IPS-15b (cell line): ENCODE measurements at regions not wholly inside any gene's neighbourhood (a gene's known extent, or its start where the extent isn't known, plus 50 kb on each side); places are given as distances from the start of the nearest gene placed in this dataset.
"Not testable (repeated sequence)": the region's sequence is repeated elsewhere in the genome, so short reads cannot be mapped to it uniquely, and the experiment has no call there.

Experiments
- H3K27me3 ChIP-seq: one replicate; pipeline ENCODE4 v1.6.1; 2013; ENCODE audit warnings: low read length; ENCODE audit not compliant: control insufficient read depth, insufficient read depth
- H3K36me3 ChIP-seq: one replicate; pipeline ENCODE4 v1.6.1; 2013; ENCODE audit warnings: low read length; ENCODE audit not compliant: control insufficient read depth, insufficient read depth
- H3K4me1 ChIP-seq: one replicate; pipeline ENCODE4 v1.6.1; 2013; ENCODE audit warnings: mild to moderate bottlenecking, low read length; ENCODE audit not compliant: control insufficient read depth, insufficient read depth
- H3K4me3 ChIP-seq: one replicate; pipeline ENCODE4 v1.5.1; 2013; ENCODE audit warnings: low read depth, low read length
- H3K9ac ChIP-seq: one replicate; pipeline ENCODE4 v1.6.1; 2013; ENCODE audit warnings: low read depth, mild to moderate bottlenecking, low read length
- H3K9me3 ChIP-seq: one replicate; pipeline ENCODE4 v1.6.1; 2013; ENCODE audit warnings: mild to moderate bottlenecking, low read length; ENCODE audit not compliant: control insufficient read depth, insufficient read depth

GRCh38 chr6:112909781-112910180, 562.7 kb downstream of the RFPL4B start:
- Histone ChIP-seq H3K4me1 (peaks cover 9% of the 10 kb centered on the region), H3K9me3 (no peaks in the 10 kb centered on the region), H3K36me3 (no peaks in the 10 kb centered on the region), H3K9ac (no peak overlapping the region), H3K27me3 (no peaks in the 10 kb centered on the region), H3K4me3 (no peak overlapping the region)

GRCh38 chr6:112910256-112910655, 563.1 kb downstream of the RFPL4B start:
- Histone ChIP-seq H3K36me3 (no peaks in the 10 kb centered on the region), H3K4me3 (no peak overlapping the region), H3K9ac (no peak overlapping the region), H3K9me3 (no peaks in the 10 kb centered on the region), H3K27me3 (no peaks in the 10 kb centered on the region), H3K4me1 (peaks cover 9% of the 10 kb centered on the region)

GRCh38 chr6:112911959-112912358, 564.8 kb downstream of the RFPL4B start:
- Histone ChIP-seq H3K36me3 (no peaks in the 10 kb centered on the region), H3K9me3 (no peaks in the 10 kb centered on the region), H3K27me3 (no peaks in the 10 kb centered on the region), H3K4me1 (peaks cover 9% of the 10 kb centered on the region), H3K4me3 (no peak overlapping the region), H3K9ac (no peak overlapping the region)

GRCh38 chr6:112912416-112913101, 565.4 kb downstream of the RFPL4B start:
- Histone ChIP-seq H3K4me1 (peaks cover 9% of the 10 kb centered on the region), H3K9me3 (no peaks in the 10 kb centered on the region), H3K9ac (no peak overlapping the region), H3K4me3 (no peak overlapping the region), H3K36me3 (no peaks in the 10 kb centered on the region), H3K27me3 (no peaks in the 10 kb centered on the region)

- not testable (repeated sequence) for H3K36me3 ChIP-seq, H3K27me3 ChIP-seq, H3K9me3 ChIP-seq, H3K9ac ChIP-seq, H3K4me3 ChIP-seq, H3K4me1 ChIP-seq
Measured at GRCh38 chr6:112919744-112920143, 572.6 kb downstream of the RFPL4B start.

- H3K36me3 ChIP-seq: no peaks in the 10 kb centered on the region
- no peaks in the 10 kb centered on the region for H3K27me3 ChIP-seq
- H3K4me3 ChIP-seq: no peak overlapping the region
- no peak overlapping the region for H3K9ac ChIP-seq
- H3K4me1 ChIP-seq: peaks cover 4% of the 10 kb centered on the region
- no peaks in the 10 kb centered on the region for H3K9me3 ChIP-seq
Measured at GRCh38 chr6:112920994-112921393, 573.9 kb downstream of the RFPL4B start.

DNA sequence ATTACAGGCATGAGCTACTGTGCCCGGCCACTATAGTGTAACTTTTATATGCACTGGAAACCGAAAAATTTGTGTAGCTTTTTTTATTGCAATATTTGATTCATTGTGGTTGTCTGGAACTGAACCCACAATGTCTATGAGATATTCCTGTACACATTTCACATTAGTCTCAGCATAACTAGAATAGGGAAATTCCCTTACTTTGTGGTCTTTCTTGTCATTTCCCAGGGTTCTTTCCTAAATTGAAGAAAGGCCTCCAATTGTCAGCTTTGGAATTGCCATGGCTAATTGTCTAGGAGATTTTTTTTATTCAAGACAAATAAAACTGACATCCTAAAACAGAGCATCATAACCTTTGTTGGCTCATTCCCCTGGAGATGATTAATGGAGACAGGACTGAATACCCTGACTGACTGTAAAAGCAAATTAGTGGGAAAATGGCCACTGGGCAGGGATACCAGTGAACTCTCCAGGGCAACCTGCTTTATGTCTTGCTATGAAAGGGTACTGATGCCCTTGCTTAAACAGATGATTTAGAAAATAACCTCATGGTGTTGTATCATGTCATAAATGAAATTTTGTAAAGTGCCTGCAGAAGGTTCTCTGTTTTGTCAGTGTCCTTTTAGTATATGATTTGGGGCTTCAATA, 576.9 kb downstream of the RFPL4B start:
- Histone ChIP-seq H3K9ac (no peak overlapping the region), H3K4me3 (no peak overlapping the region), H3K9me3 (no peaks in the 10 kb centered on the region), H3K27me3 (no peaks in the 10 kb centered on the region), H3K4me1 (peaks cover 4% of the 10 kb centered on the region), H3K36me3 (no peaks in the 10 kb centered on the region)

- Histone ChIP-seq H3K4me1 (peaks cover 10% of the 10 kb centered on the region), H3K9me3 (no peaks in the 10 kb centered on the region), H3K4me3 (no peak overlapping the region), H3K36me3 (no peaks in the 10 kb centered on the region), H3K27me3 (no peaks in the 10 kb centered on the region), H3K9ac (no peak overlapping the region)
Measured at GRCh38 chr6:112925702-112926101, 578.6 kb downstream of the RFPL4B start.

- Histone ChIP-seq H3K9me3 (no peaks in the 10 kb centered on the region), H3K4me3 (no peak overlapping the region), H3K27me3 (no peaks in the 10 kb centered on the region), H3K36me3 (no peaks in the 10 kb centered on the region), H3K4me1 (peaks cover 9% of the 10 kb centered on the region), H3K9ac (no peak overlapping the region)
Measured at GRCh38 chr6:112927641-112928320, 580.7 kb downstream of the RFPL4B start.

- Histone ChIP-seq H3K9me3 (no peaks in the 10 kb centered on the region), H3K9ac (no peak overlapping the region), H3K4me3 (no peak overlapping the region), H3K27me3 (no peaks in the 10 kb centered on the region), H3K36me3 (no peaks in the 10 kb centered on the region), H3K4me1 (peaks cover 12% of the 10 kb centered on the region)
Measured at GRCh38 chr6:112929641-112930040, 582.5 kb downstream of the RFPL4B start.

DNA sequence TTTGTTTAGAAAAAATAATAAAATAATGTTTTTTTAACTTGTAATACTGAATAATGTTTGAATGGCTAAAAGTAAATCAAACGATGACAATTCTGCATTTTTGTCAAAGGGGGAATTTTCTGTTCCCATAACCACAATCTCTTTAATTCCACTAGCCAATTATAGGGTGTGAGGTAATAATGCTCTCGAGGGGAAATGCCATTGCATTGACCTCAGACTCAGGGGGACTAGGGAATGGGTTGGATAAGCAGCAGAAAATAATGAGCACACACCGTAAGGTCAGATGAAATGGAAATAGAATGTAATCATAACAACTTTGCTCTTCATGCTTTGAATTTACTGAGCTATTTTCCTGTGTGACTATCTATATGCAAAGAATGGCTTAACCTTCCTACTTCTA, 584.7 kb downstream of the RFPL4B start:
- H3K36me3 ChIP-seq: no peaks in the 10 kb centered on the region
- H3K4me3 ChIP-seq: no peak overlapping the region
- H3K9me3 ChIP-seq: no peaks in the 10 kb centered on the region
- H3K9ac ChIP-seq: no peak overlapping the region
- peaks cover 16% of the 10 kb centered on the region for H3K4me1 ChIP-seq
- no peaks in the 10 kb centered on the region for H3K27me3 ChIP-seq

GRCh38 chr6:112933947-112934346, 586.8 kb downstream of the RFPL4B start:
- Histone ChIP-seq H3K27me3 (no peaks in the 10 kb centered on the region), H3K36me3 (no peaks in the 10 kb centered on the region), H3K4me1 (peaks cover 16% of the 10 kb centered on the region), H3K9ac (no peak overlapping the region), H3K4me3 (no peak overlapping the region), H3K9me3 (no peaks in the 10 kb centered on the region)
